DMS53 (cell line): ENCODE measurements at regions not wholly inside any gene's neighbourhood (a gene's known extent, or its start where the extent isn't known, plus 50 kb on each side); places are given as distances from the start of the nearest gene placed in this dataset.
A peak's percentile ranks its signal among the peaks of the same experiment; 100 is the strongest.

Source experiments
- DNase-seq: peaks from one replicate; lab custom pipeline; 2025; lab: John Stamatoyannopoulos, UW

DNA sequence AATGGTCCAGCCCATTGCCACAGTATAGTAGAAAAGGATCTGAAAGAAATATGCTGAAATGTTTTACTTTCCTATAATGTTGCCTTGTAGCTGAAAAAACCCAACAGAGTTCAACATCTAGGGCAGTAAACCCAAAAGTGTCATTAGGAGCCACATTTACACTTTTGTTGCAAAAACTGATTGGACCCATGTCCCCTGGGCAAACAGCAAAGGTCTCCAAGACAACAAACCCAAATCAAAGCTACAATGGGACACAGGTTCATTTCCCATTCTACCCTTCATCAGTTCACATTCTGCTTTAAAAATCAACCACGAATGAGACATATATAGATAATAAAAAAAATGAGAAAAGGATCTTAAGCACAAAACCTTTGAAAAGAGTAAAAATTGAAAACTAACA lies 744.8 kb downstream of the PCDH17 start:
- DNase-seq, result no peak

DNA sequence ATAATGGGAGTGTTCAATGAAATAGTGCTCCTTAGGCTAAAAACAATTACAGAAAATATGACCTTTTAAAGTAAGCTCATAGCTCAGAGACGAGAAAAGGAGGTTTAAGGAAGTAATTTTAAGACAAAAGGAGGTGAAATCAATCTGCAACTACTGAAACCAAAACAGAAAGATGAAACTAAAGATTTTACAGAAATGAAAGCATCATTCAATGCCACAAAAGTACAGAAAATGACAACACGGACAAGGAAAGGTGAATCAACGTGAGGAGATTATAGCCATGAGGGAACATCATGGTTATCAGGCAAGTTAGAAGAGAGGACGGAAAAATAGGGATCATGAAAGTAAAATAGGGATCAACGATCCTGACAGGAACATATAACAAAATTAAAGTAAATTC lies 745.2 kb downstream of the PCDH17 start:
- no peak for DNase-seq

DNA sequence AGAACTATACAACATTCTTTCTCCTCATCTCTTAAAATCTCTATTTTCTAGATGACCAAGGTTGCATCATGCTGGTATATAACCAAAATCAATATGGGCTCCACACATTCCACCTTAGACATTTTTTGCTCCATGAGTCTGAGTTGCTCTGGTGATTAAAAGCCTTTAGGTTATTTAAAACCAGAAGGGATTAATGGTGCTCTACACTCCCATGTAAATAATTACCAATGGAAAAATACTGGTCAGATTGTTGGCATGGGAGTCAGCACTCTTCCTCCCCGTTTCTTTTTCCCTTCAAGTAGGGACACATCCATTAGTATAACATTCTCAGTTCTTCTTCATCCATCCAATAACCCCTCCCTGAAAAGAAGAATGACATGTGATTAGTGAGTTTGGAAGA lies 747.7 kb downstream of the PCDH17 start:
- DNase-seq, result no peak

DNA sequence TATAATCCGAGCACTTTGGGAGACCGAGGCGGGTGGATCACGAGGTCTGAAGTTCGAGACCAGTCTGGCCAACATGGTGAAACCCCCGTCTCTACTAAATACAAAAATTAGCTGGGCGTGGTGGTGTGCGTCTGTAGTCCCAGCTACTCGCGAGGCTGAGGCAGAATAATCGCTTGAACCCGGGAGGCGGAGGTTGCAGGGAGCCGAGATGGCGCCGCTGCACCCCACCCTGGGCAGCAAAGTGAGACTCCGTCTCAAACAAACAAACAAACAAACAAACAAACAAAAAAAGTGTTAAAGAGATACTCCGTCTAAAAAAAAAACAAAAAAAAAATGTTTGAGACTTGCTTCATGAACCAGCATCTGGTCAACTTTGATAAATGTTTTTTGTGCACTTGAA lies 753.8 kb downstream of the PCDH17 start:
- peak; percentile 2 for DNase-seq

DNA sequence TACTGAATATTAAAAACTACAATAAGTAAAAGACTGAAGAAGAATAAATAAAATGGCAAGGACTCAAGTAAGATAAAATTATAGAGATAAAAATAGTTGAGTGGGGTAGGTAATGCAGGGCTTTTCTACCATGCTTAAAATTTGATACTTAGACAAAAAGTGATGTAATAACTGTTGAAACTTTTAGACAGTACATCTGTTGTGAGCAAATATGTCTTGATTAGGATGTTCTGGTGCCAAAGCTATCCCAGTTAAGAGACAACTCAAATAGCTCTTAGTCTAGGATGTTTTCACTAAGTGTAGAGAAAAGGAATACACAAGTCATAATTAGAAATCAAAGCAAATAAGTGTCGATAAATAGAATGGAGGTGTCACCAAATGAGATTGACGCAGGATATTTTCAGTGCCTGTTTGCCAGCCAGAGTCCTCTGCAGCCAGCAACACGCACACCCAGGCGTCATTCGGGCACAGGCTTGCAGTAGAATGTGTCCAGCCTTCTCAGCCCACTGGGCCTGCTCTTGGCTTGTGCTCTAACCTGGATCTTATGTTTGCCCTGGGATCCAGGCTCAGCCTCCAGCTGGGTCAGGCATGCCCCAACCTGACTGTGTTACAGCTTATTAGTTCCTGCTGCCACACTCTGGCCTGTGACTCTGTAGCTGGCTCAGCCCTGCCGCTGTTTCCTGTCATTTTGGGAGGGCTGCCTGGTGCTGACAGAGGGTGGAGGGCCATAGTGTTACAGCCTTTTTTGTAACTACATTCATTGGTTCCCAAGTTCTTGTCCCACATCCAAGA lies 766.2 kb downstream of the PCDH17 start:
- DNase-seq, result no peak

DNA sequence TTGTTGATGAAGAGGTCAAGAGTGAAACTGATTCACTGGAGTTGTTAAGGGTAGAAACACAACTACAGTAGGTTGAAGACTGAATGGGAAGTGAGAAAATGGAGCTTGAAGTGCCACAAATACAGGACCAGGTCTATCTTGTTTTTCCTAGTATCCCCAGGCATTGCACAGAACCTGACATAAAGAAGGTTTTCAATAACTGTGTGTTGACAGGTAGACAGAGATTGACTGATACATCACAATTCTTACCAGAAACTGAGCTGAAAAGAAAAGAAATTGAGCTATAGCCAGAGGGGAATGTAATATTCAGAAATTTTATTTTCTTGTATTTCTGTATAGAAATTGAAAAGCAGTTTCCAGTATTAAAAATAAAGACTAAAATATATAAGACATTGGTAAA lies 767.7 kb downstream of the PCDH17 start:
- no peak for DNase-seq

DNA sequence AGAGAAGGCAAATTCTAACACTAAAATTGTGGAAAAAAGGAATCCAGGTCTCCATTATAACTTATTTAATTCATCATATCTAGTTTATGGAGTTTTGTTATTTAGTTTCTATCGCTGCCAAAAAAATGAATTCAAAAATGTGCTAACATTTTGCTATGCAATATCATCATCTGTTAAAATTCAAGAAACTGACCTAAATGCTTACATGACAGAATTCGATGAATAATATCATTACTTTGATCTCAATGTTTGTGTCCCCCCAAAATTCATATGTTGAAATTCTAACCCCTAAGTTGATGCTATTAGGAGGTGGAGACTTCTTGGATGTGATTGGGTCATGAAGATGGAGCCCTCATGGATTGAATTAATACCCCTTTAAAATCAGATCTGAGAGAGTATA lies 775.0 kb downstream of the PCDH17 start:
- no peak for DNase-seq

DNA sequence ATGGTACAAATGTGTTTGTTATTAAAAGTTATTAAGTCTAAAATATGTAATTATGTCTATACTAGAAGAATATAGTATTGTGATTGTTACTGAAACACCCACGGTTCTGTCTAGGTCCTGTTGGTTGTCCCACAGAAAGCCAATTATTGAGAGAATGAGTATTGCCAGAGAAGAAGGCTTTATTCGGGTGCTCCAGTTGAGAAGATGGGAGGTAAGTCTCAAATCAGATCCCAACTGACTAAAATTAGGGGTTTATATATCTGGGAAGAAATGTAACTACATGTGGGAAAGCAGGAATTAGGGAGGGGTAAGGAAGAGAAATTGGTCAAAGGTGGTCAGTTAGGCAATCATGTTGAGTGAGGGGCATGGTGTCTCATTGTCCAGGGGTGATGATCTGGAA lies 798.4 kb downstream of the PCDH17 start:
- no peak for DNase-seq

DNA sequence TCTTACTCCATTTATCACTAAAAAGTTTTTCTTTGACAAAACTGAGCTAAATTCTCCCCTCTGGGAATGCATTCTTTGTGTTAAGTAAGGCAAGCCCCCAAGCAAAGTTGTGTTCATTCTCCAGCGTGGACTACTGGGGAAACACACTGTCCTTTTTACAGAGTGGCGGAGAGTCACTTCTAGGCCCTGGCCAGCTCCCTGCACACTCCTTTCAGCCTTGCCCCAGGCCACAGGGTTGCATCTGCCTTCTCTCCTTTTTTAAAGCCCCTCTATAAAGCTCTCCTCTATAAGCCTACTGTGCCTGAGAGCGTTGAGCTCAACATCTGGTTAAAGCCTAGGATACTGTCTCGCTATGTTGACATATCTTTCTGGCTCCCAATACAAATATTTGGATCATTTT lies 803.4 kb downstream of the PCDH17 start:
- DNase-seq, result no peak

DNA sequence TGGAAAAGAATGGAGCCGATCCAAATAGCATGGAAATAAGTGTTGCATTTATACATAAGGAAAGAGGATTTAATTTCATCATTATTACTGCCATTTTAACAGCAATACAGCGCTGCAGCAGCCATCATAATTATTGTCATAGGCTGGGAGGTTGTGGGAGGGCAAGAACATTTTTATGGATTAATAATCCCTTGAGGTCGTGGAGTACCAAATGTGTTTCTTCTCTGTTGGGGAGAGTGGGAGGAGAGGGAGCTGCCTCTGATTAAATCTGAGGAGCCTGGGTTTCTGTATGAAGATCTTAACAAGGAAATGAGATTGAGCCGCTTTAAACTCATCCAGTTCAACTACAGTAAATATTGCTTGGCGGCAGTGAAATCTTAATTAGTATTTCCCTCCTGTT lies 805.9 kb downstream of the PCDH17 start:
- DNase-seq, result no peak

DNA sequence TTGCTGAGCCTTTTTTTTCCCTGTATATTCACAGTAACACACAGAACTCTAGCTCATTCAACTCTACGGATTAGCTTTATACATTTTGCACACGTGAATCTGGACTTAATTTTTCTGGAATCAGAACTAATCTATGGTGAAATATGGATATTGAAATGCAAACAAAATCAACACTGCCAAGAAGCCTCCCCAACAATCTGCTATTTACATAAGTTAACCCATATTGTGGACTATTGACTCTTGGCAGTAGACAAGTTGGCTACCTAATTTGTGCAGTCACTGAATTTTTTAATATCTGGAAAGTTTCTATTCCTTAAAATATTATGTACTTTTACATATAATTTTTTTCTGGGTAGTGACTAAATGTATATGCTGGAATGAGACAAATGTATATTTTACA lies 815.4 kb downstream of the PCDH17 start:
- no peak for DNase-seq

DNA sequence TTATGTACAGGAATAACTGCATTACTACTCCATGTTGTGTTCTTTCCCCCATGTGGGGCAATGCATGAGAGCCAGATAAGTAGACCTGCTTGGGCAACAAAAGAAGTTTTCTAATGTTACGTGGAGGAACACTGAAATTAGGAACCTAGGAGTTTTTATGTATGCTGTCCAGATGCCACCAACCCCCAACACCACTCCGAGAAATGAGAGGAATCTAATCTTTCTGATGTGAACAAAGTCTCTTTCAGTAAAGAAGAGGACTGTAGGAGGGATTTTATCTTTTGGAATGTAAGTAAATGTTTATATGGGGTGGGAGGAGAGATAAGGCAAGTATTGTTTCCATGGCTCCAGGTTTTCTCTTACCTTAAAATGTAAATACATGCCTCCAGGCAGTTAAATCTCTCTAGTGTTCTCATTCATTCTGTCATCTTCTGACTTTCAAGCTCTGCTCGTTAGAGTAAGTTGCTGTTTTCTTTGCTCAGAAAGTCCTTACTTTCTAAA lies 820.6 kb downstream of the PCDH17 start:
- DNase-seq, result no peak

DNA sequence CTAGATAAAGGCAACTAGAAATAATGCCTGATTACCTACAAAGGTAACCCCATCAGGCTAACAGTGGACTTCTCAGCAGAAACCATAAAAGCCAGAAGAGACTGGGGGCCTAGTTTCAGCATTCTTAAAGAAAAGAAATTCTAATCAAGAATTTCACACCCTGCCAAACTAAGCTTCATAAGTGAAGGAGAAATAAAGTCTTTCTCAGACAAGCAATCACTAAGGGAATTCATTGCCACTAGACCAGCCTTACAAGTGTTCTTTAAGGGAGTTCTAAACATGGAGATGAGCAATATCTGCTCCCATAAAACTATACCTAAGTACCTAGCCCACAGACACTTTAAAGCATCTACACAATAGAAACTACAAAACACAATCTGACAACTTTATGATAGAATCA lies 823.5 kb downstream of the PCDH17 start:
- no peak for DNase-seq

DNA sequence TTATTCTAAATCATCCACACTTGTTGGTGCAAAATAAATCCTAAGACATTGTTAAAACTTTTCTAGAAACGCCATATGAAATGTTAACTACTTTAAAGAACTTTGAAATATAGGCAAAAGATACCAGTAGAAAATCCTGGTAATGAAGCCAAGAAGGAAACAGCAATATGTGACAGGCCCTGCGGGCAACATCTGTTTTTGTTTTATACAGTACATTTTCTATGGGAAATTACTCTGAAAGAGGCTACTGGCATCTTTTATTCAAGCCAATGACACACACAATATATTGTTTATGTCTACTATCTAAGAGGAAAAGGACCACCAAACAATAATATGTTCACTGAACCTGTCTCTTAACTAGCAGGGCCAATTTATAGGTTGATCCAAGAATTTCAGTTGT lies 829.7 kb downstream of the PCDH17 start:
- DNase-seq, result no peak

DNA sequence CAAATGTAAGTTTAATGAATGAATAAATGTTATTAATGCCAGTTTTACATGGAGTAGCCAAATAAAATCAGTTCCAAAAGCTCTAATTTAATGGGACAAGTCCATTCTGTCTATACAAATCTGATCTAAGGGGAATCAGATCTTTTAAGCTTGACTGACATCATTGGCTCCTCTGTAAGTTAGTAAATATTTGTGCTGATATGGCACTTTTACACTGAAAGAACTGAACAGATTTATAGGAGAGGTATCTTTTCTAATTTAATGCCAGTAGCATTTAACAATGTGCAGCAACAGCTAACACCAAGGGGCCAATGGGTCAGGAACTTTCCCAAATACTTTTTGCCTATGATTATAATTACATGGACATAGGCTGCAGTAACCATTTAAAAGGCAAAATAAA lies 832.3 kb downstream of the PCDH17 start:
- no peak for DNase-seq

DNA sequence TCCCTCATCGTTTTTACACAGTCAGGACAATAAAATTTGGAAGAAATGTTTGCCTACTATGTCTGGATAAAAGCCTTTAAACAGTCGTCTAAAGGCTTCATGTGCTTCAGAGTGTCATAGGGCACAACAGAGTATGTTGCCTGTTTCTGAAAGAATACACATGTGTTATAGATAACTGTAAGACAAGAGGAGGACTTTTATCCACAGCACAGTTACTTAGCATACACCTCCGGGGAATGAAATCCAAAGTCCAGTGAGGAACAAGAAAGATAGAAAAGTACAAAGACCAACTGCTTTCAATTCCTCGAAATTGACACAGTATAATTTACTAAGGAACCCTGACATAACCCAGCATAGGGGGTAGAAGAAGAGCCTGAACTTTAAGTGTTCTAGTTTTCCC lies 835.6 kb downstream of the PCDH17 start:
- no peak for DNase-seq

DNA sequence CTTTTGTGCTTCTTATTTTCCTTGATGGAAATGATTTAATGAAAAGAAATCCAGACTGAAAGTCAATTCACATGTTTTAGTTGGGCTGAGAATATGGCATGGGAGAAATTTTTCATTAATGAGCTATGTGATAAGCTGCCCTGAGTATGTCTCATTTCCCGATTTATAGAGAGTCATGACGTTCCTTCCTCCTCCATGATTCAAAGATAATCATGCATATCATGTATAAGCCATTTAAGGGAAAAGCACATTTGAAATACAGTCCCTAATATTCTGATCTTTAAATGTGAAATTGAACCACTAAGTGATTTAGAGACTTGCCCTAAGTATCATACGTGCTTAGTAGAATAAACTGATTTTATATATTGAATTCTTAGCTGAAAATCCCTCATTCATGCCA lies 840.9 kb downstream of the PCDH17 start:
- no peak for DNase-seq

DNA sequence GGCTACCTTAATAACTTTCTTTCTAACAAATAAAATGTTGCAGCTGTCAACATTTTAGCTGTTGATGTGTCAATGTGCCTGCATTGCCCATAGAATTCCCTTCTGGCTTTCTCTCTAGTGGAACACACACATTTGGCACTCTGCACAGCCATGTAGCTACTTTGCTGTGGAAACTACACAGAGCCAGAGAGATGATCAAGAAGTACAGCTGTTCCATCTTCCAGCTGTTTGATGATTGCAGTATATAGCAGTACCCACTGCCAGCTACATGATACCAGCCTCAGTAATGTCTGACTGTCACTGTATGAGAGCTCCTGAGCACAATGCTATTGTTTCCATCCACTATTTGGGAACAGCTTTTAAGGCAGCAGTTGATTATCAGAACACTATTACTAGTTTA lies 843.0 kb downstream of the PCDH17 start:
- no peak for DNase-seq

DNA sequence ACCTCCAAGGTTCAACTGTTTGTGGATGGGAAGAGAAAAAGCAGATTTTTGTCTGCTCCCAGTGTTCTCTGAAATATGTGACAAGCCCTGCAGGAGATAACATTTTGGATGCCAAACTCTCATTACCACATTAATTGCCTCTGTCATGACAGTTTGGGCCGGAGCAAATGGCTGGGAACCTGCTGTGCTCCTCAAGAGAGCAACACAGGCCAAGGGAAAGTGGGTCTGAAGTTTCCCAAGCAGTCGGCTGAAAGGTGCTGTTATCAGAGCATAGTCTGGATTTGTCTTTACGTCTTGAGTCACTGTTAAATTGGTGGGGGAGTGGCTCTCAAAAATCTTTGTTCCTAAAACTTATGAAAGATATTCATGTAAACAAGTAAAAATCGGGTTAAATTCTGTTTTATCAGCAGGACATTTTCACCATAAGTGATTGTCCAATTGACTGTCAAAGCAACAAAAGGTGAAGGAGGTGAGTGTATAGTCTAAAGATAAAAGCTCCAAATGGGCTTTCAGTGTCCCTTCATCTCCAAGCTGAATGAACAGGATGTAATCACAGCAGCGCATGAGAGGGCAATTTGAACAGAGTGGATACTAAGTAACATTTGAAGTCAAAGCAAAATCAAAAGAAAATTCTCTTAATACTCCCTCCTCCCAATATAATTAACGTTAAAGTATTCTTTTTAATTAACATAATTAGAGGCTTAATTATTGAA lies 844.8 kb downstream of the PCDH17 start:
- DNase-seq, result no peak

DNA sequence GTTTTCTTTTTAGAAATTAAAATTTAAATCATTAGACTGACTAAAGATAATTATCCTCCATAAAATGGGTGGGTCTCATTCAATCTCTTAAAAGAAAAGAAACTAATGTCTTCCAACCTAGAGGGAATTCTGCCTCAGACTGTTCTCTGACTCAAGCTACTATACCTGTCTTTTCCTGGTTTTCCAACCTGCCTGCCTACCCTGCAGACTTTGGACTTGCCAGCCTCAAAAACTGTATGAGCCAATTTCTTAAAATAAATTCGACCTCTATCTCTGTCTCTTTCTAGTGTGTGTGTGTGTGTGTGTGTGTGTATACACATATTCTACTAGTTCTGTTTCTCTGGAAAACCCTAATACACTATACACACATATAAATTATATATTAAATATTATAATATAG lies 847.3 kb downstream of the PCDH17 start:
- DNase-seq, result no peak

DNA sequence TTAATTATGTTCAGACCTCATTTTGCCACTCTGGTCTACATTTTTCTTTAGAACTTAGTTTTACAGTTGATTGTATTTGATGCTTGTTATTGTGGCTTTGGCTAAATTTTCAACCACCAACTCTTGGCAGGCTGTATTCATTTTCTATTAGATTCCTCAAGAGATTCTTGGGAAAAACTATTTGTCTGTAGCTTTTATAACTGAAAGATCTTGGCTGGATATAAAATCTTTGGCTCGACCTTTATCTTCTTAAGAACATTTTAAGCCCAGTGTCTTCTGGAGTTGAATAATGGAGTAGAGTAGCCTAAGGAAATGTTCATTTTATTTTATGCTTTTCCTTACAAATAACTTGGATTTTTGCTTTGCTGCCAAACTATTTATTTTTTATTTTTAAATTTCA lies 848.5 kb downstream of the PCDH17 start:
- no peak for DNase-seq

DNA sequence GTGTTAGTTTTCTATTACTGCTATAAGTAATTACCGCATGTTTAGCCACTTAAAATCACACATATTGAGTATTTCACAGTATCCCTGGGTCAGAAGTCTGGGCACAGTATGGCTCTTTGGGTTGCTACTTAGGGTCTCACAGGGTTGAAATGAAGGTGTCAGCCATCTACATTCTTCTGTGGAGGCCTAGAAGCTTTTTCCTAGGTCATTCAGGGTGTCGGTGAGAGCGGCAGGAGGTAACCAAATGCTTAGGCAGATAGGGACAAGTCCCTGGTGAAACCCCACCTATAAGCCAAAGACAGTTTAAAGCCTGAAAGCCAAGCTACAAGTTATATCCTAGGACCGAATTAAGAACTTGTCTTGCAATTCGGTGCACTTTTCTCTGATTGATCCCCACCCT lies 856.7 kb downstream of the PCDH17 start:
- DNase-seq, result no peak

DNA sequence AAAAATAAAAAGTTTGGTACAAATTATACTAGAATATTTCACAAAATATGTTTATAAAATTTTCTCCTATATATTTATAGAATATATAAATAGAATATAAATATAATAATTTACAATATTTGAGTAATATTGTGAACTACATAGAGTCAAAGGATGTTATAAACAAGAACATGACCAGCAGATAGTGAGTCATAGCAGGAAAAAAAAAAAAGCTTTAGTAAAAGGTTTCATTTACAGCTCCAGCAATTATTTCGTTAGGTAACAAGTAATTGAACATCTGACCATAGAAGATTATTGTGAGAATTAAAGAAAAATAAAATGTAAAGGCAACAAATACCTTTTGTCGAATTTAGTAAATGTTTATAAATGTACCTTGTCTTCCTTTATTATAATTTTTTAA lies 864.1 kb downstream of the PCDH17 start:
- DNase-seq, result peak; percentile 12

DNA sequence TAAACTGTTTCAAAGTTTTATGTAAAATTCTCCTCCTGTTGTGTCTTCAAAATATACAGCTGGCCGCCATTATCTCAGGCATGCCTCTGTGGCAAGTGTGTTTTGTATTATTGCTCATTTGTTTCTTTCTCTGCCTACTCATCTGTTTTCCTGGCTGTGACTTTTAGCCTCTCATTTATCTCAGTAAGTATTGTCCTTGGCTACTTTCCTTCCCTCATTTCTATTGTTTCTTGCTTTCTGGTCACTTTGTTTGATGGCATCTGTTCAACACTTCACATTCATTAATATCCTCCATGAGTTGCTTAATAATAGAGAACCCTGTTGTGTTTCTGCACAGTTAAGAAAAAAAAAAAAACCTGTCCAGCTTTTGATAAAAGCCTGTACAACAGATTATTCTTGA lies 869.4 kb downstream of the PCDH17 start:
- DNase-seq, result no peak
